Hematopoietic multipotent progenitor cell treated with erythropoietin and hydrocortisone succinate and interleukin-3 and kit ligand, for 4 days (in vitro differentiated cells): ENCODE measurements at regions not wholly inside any gene's neighbourhood (a gene's known extent, or its start where the extent isn't known, plus 50 kb on each side); places are given as distances from the start of the nearest gene placed in this dataset.
A peak's percentile ranks its signal among the peaks of the same experiment; 100 is the strongest.
"Not testable (repeated sequence)": the region's sequence is repeated elsewhere in the genome, so short reads cannot be mapped to it uniquely, and the experiment has no call there.

ENCODE experiments used
- DNase-seq: peaks from one replicate; pipeline ENCODE4 v3.0.0-alpha.2; 2015

DNA sequence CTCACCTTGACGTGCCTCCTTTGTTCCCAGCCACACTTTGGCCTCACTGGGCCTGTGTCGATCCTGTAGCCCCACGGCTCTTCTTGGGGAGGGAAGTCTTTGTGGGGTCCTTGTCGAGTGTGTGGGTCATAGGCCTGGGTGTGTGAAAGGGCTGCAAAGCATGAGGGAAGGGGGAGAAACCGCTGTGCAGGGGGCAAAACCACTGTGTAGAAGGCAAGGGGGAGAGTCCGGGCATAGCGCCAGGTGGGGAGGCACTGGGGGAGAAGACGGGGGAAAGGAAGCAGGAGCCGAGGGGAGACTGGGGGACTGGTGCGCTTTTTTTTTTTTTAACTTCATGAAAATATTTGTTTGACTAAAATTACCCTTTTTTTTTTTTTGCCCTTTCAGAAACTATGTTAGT lies 65.1 kb upstream of the RASD2 start:
- DNase-seq, result peak; percentile 64

DNA sequence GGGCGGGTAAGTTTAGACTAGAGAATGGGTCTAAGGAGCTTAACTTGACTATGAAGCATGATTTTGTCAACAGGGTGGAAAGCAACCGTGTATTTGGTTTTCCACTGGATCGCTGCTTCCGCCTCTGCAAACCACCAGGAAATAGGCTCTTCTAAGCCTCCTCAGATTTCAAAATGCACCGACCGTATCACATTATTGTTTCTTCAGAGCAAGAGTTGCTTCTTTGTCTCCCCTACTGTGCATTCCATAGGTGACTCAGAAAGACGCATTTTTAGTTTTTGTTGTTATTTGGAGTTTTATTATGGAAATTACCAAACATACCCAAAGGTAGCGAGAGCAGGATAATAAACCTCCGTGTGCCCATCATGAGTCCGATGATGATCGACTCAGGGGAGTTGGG lies 64.3 kb upstream of the RASD2 start:
- no peak for DNase-seq

DNA sequence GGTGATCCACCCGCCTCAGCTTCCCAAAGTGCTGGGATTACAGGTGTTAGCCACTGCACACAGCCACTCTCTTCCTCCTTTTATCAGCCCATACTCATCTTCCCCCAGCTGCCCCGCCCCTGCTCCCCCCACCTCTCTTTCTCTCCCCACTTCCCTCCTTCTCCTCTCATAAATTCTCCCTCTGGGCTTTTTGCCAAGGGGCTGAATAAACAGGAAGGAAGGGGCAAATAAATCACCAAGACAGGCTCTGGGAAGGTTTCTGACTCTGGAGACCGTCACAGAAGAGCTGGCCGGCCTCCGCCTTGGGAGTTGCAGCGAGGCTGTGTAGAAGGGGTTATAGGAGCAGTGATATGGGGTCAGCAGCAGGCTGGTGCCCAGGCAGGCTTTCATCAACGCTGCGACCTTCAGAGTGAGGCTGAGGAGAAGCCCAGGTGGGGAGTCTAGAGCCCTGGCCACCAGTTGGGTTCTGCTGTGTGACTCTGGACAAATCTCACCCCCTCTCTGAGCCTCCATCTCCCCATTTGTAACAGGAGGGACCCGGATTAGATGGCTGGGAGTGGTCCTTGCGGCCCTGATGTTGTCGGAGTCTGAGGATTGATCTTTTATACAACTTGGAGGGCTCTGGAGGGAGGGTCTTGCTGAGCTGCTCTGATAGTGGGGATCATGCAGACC lies 62.6 kb upstream of the RASD2 start:
- peak; percentile 91 for DNase-seq

DNA sequence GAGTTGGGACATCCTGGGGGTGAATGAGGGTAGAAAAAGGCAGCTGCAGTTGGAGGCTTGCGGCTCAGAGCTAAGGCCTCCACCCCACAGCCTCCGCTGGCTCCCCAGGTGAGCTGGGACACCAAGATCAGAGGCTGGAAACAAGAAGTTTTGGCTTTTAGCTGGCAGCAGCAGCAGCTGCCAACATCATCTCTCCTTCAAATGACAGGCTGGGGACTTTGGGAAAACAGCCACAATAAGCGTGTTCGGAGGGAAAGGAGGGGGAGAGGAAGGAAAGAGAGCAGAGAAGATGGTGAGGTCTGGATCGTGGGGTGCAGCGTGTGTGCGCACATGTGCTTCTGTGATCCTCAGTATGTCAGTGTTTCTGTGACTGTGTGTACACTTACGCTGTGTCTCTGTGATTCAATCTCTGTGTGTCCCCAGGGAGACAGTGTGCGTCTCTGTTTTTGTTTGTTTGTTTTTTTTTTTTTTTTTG lies 62.0 kb upstream of the RASD2 start:
- DNase-seq, result no peak

DNA sequence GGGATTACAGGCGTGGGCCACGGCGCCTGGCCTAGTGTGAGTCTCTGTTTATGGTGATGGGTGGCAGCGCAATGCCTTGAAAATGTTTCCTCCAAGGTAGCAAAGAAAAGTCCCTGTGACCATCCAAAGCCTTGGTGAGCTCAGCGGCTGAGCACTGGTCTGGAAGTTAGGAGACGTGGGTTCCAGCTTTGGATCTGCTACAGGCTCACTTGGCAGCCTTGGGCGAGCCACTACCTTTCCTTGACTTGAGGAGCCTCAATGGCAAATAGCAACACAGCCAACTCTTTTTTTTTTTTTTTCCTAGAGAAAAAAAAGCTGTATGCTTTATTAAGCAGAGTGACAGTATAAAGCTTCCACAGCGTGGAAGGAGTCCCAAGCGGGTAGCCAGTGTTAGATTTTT lies 61.3 kb upstream of the RASD2 start:
- no peak for DNase-seq

DNA sequence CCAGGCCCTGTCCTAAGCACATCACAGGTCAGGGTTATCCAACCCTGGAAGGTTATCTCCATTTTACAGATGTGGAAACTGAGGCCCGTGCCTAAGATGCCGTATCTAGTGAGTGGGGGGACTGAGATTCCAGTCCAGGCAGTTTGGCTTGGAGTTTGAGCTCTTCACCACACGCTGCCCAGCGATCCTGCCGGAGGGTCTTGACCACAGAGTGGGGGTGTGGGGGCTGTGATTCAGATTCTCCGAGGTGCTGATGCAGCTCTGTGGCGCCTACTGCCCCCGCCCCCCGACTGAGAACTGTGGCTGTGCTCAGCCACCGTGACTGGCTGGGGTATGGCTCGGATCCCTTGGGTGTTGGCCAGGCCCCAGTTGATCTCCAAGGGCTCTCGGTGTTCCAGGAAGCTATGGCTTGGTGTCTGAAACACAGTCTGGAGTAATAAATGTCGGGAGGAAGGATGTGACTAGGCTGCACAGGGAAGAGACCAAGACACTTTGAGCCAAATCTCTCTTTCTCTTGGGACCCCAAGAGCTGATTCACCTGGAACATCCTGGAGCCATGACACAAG lies 60.6 kb upstream of the RASD2 start:
- no peak for DNase-seq

DNA sequence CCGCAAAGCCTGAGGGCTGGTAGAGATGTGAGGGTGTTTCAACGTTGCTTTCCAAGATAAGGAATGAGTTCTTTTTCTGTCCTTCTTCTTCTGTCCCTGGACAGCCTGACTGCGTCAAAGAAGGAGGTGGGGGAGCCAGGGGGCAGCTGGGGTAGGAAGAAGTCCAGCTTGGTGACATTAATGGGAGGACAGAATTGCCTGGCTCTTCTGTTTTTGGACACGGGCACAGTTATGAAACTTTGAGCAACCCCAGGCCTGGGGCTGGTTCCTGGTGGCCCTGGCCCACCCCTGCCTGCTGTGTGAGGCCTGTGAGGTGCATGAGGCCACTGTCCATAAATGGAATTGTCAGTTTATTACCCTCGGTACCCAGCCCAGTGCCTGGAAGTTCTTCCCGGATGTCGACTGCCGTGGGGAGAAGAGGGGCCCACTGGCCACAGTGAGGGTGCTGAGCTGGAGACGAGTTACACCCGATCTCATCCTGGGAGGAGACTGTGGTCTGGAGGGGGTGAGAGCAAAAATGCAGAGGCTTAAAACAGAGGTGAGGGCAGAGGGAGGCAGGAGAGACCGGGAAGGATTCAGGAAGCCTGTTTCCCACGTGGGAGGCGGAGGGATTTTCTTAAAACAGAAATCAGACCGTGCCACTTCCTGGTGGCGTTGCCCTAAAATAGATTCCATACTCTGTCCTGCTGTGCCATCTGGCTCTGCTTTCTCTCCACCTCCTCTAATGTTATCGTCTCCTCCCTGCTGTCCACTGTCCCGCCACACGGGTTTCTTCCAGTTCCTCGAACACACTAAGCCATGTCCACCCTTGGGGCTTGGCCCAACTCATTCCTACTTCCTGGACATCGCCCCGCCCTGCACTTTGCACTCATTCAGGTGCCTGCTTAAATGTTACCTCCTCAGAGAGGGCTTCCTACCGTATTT lies 59.7 kb upstream of the RASD2 start:
- peak; percentile 34 for DNase-seq

DNA sequence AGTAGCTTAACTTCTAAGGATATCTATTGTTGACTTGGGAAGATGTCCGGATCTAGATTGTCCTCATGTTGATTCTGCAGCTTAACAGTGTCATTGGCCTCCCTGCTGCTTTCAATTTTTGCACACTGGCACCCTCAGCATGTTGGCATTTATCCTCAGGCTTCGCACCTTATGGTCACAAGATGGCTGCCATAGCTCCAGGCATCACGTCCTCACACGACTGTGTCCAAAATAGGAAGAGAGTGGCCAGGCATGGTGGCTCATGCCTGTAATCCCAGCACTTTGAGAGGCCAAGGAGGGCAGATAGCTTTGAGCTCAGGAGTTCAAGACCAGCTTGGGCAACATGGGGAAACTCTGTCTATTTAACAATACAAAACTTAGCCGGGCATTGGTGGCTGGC lies 58.3 kb upstream of the RASD2 start:
- no peak for DNase-seq

DNA sequence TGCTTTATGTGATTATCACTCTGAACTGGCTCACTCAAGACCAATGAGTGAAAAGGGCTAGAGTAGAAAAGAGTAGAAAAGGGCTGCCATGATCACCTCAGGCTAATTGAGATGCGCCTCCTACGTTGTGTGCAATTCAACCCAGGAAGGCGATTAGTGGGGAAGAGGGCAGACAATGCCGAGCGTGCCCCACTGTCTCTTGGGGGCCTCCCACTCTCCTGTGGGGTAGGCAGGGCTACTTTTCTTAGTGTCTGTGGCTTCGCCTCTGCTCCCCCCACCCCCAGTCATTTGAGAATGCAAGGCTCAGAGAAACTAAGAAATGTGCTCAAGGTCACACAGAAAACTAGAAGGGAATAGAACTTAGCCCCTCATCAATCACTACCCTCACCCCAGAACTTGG lies 57.7 kb upstream of the RASD2 start:
- no peak for DNase-seq

DNA sequence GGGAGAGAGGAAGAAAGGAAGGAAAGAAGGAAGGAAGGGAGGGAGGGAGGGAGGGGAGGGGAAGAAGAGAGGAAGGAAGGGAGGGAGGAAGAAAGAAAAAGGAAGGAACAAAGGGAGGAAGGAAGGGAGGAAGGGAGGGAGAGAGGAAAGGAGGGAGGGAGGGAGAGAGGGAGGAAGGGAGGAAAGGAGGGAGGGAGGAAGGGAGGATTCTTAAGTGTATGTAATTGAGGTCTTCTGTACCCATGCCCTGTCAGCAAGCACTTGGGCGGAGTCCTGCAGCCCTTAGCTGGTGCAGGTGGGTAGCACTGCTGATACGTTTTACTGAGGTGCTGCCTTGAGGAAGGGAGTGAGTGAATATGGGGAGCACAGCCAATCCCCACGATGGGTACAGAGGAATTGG lies 56.9 kb upstream of the RASD2 start:
- DNase-seq, result no peak

DNA sequence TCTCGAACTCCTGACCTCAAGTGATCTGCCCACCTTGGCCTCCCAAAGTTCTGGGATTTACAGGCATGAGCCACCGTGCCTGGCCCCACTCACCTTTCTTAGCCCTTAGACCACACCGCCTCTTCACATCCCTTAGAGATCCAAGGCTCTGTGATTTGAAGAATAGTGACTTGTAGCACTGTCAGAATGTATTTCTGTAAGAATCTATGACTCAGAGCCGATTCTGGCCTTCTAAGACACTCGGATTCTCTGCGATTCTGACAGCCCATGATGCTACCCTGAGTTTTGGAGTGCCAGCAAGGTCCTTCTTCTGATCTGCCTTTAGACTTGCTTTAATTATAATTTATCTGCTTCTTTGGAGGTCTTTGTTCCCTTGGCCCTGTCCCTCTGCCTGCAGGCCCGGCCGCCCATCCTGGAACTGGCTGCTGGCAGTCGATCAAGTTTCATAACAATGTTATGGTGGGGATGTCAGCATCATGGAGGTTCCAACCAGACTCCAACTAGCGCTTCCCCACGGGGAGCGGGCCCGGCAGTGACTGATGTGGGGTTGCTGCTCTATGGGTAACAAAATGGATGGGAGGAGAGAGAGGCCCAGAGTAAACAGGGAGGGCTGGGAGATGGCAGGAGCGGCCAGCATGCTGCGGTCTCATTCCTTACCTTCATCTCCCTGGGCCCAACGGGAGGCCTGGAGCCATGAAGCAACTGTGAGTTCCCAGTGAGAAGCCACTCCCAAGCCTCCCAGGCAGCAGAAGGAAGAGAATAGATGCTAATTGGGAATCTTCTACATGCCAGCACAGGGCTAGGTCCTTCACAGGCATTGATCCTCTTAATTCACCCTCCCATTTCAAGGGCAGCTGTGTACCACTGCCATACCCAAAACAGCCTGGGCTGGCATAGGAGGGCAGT lies 55.7 kb upstream of the RASD2 start:
- DNase-seq, result no peak

DNA sequence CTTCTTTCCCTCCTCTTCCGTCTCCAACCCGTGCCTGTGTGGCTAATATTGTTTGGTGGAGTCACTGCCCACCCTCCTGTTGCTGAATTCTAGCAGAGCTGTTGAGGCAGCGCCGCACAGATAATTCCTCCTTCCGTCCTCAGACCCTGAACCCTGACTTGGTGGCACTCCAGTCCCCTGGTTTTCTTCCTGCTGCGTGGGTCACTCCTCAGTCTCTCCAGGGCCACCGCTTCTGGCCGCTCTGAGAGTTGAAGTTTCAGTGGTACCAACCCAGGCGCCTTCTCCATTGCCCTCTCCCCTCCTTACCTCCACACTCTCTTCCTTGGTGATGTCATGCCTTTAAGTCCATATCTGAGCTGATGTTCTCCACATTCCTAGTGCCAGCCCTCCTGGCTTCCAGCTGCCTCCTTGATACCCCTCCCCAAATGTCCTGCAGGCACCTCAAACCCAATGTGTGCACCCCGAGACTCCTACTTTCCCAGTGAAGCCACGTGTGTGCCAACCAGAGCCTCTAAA lies 54.5 kb upstream of the RASD2 start:
- no peak for DNase-seq

DNA sequence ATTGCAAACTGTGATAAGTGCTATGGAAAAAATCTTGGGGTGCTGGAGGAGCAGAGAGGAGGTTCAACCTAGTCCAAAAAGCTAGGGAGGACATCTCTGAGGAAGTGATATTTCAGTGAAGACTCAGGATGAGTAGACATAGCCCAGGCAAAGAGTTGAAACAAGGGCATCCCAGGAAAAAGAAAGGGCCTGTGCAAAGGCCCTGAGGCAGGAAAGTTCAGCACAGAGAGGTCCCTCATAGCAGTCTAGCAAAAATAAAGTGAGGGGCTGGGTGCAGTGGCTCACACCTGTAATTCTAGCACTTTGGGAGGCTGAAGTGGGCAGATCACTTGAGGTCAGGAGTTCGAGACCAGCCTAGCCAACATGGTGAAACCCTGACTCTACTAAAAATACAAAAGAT lies 53.0 kb upstream of the RASD2 start:
- DNase-seq, result not testable (repeated sequence)

DNA sequence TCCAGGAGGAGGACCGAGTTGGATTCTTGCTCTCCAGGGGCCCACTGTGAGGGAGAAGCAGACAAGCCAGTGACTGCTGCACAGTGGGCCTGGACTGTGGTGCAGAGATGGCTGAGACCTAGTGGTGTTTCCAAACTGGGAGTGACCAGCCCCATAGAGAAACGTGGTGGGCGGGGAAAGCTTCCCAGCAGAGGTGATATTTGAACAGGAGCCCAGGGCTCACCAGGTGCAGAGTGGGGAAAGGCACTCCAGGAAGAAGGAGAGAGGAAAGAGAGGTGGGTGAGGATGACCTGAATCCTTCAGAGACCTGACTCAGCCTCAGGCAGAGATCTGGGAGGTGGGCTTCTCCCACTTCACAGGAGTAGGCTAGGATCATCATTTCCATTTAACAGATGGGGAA lies 52.1 kb upstream of the RASD2 start:
- no peak for DNase-seq

DNA sequence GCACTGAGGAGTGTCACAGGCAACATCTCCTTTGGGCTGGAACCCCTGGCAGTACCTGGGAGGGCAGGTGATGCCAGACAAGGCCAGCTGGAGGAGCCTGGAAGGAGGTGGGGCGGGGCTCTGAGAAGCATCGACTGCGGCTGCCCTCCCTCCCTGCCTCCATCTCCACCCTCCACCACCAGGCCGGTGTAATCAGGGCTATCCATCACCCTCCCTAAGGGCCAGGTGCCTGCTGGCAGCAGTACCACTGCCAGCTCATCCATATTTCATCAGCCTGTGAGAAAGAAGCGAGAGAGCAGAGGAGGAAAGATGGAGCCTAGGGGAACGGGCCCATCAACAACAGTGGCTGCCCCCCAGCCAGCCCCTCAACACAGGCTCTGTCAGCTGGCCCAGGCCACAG lies 51.4 kb upstream of the RASD2 start:
- DNase-seq, result no peak
